Neuronal stem cell (in vitro differentiated cells): ENCODE measurements at regions not wholly inside any gene's neighbourhood (a gene's known extent, or its start where the extent isn't known, plus 50 kb on each side); places are given as distances from the start of the nearest gene placed in this dataset. TPM values are rescaled to one million over a fixed set of nuclear protein-coding genes. Genes with fewer than 3 reads are reported as not detected.

ENCODE experiments used
- small RNA-seq: library from polyadenylated mRNA; stranded (forward); fragments of <200 nt; extraction: miRNeasy Mini kit (QIAGEN cat#:217004); gene quantifications from one replicate; pipeline ENCODE3, GENCODE V24; 2013; ENCODE audit not compliant: insufficient read depth

Small RNA genes lying in the stretch of these regions (small RNA-seq; reads per million reads assigned to genes)
- gene MIR4472-2: not detected
